ENCODE measurements at regions not wholly inside any gene's neighbourhood (a gene's known extent, or its start where the extent isn't known, plus 50 kb on each side); places are given as distances from the start of the nearest gene placed in this dataset.

- TF ChIP-seq CTCF (IDR thresholded peaks at IDR 0.05; ENCODE audit: borderline replicate concordance, extremely low read depth, low read length, poor library complexity, severe bottlenecking) (no peak), EZH2 (IDR thresholded peaks at IDR 0.05; ENCODE audit: borderline replicate concordance, low read depth, low read length, severe bottlenecking) (no peak)
Measured at GRCh38 chr11:20274031-20274430, 89.5 kb upstream of the HTATIP2 start.
